ENCODE measurements at regions not wholly inside any gene's neighbourhood (a gene's known extent, or its start where the extent isn't known, plus 50 kb on each side); places are given as distances from the start of the nearest gene placed in this dataset.

GRCh38 chr2:221708902-221709301 lies 136.8 kb upstream of the EPHA4 start:
- Histone ChIP-seq H3K9me3 (ENCODE audit: control insufficient read depth, insufficient read depth, low read length) (no peaks in the 10 kb centered on the region), H3K18ac (ENCODE audit: low read depth, low read length) (no peak overlapping the region), H3K9me1 (ENCODE audit: insufficient read depth, low read length) (no peaks in the 10 kb centered on the region), H3K79me1 (ENCODE audit: low read depth in 1 of 2, low read length in 2 of 2) (no peaks in the 10 kb centered on the region), H3K4ac (ENCODE audit: low read depth, low read length) (no peak overlapping the region), H3K4me3 (ENCODE audit: insufficient read depth, low read depth, low read length) (no peak overlapping the region), H3K27me3 (ENCODE audit: control insufficient read depth, insufficient read depth, low read length) (no peaks in the 10 kb centered on the region), H2AFZ (replicated peaks; ENCODE audit: low read length, poor library complexity) (no peak overlapping the region), H3K14ac (replicated peaks; ENCODE audit: low read depth, low read length) (no peak overlapping the region), H4K20me1 (ENCODE audit: insufficient read depth, low read length) (no peaks in the 10 kb centered on the region), H3K4me2 (ENCODE audit: low read depth, low read length) (no peak overlapping the region), H2BK120ac (ENCODE audit: low read depth, low read length) (no peak overlapping the region), H4K8ac (ENCODE audit: low read depth in 2 of 2, low read length in 2 of 2) (no peak overlapping the region), H4K5ac (ENCODE audit: low read depth, low read length) (no peak overlapping the region), H3K9ac (ENCODE audit: low read depth, low read length) (no peak overlapping the region), H3K23ac (ENCODE audit: low read depth, low read length) (no peak overlapping the region), H2AK9ac (replicated peaks; ENCODE audit: low read depth, low read length, poor library complexity) (no peak overlapping the region), H3K27ac (ENCODE audit: insufficient read depth, low read length) (no peak overlapping the region), H3K36me3 (ENCODE audit: control insufficient read depth, insufficient read depth, low read length) (no peaks in the 10 kb centered on the region), H2BK5ac (ENCODE audit: low read depth, low read length, poor library complexity, severe bottlenecking) (no peak overlapping the region), H3K56ac (ENCODE audit: extremely low read depth, insufficient read depth, low read length) (no peak overlapping the region), H3K4me1 (ENCODE audit: control insufficient read depth, insufficient read depth, low read length) (no peaks in the 10 kb centered on the region), H2BK15ac (ENCODE audit: low read depth, low read length) (no peak overlapping the region), H2AK5ac (ENCODE audit: low read depth, low read length) (no peak overlapping the region), H4K91ac (ENCODE audit: insufficient read depth, low read depth, low read length) (no peak overlapping the region), H2BK20ac (ENCODE audit: low read depth, low read length) (no peak overlapping the region)
- no TSS peak for BruUV-seq (replicated peaks)
- intact Hi-C loops (cut with micrococcal nuclease): no loop called here
- TF ChIP-seq FOS (IDR thresholded peaks at IDR 0.05; ENCODE audit: low read depth, low read length) (no peak), RCOR1 (IDR thresholded peaks at IDR 0.05; ENCODE audit: insufficient replicate concordance, low read length) (no peak), CHD1 (IDR thresholded peaks at IDR 0.05; ENCODE audit: low read depth, low read length) (no peak), NFE2L2 (IDR thresholded peaks at IDR 0.05; ENCODE audit: low read depth, low read length) (no peak), RFX5 (IDR thresholded peaks at IDR 0.05; ENCODE audit: low read depth, low read length) (no peak), CEBPB (IDR thresholded peaks at IDR 0.05; ENCODE audit: low read depth, low read length) (no peak)
- in situ Hi-C loops (cut with MboI; ENCODE audit: low sequenced_read_pairs): no loop called here
- no peak for ATAC-seq (ENCODE audit: low read depth)
- ChIA-PET CTCF (no interaction called here), POLR2A (ENCODE audit: unreplicated experiment) (no interaction called here)
- dilution Hi-C loops (cut with HindIII; ENCODE audit: low sequenced_read_pairs, unreplicated experiment): no loop called here
- no CpG with 5 or more reads among the region's 1 CpG for WGBS, 2 experiments (ENCODE audit: extremely low coverage in 2 of 2, insufficient read length in 1 of 2)
- no peak for DNase-seq
